ENCODE measurements at regions not wholly inside any gene's neighbourhood (a gene's known extent, or its start where the extent isn't known, plus 50 kb on each side); places are given as distances from the start of the nearest gene placed in this dataset.

GRCh38 chr5:175181331-175181730 is 262.7 kb downstream of the DRD1 start:
- TF ChIP-seq, protein P1, sequence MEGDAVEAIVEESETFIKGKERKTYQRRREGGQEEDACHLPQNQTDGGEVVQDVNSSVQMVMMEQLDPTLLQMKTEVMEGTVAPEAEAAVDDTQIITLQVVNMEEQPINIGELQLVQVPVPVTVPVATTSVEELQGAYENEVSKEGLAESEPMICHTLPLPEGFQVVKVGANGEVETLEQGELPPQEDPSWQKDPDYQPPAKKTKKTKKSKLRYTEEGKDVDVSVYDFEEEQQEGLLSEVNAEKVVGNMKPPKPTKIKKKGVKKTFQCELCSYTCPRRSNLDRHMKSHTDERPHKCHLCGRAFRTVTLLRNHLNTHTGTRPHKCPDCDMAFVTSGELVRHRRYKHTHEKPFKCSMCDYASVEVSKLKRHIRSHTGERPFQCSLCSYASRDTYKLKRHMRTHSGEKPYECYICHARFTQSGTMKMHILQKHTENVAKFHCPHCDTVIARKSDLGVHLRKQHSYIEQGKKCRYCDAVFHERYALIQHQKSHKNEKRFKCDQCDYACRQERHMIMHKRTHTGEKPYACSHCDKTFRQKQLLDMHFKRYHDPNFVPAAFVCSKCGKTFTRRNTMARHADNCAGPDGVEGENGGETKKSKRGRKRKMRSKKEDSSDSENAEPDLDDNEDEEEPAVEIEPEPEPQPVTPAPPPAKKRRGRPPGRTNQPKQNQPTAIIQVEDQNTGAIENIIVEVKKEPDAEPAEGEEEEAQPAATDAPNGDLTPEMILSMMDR (IDR thresholded peaks at IDR 0.05; ENCODE audit: borderline replicate concordance, control extremely low read depth, extremely low read depth, insufficient read depth, missing control alignments), result no peak
- DNase-seq (ENCODE audit: low spot score), result no peak
- in situ Hi-C loops (cut with MboI; ENCODE audit: low sequenced_read_pairs, unreplicated experiment), result no loop called here

GRCh38 chr5:175170899-175171298 is 273.1 kb downstream of the DRD1 start:
- TF ChIP-seq, protein P1 (IDR thresholded peaks at IDR 0.05; ENCODE audit: borderline replicate concordance, control extremely low read depth, extremely low read depth, insufficient read depth, missing control alignments), result no peak
- in situ Hi-C loops (cut with MboI; ENCODE audit: low sequenced_read_pairs, unreplicated experiment), result no loop called here
- DNase-seq (ENCODE audit: low spot score), result no peak

- no peak for DNase-seq (ENCODE audit: low spot score)
- in situ Hi-C loops (cut with MboI; ENCODE audit: low sequenced_read_pairs, unreplicated experiment), result no loop called here
- TF ChIP-seq, protein P1 (IDR thresholded peaks at IDR 0.05; ENCODE audit: borderline replicate concordance, control extremely low read depth, extremely low read depth, insufficient read depth, missing control alignments), result no peak
Measured at GRCh38 chr5:175168882-175169507, 275.0 kb downstream of the DRD1 start.

- no peak for DNase-seq (ENCODE audit: low spot score)
- in situ Hi-C loops (cut with MboI; ENCODE audit: low sequenced_read_pairs, unreplicated experiment), result no loop called here
- TF ChIP-seq, protein P1 (IDR thresholded peaks at IDR 0.05; ENCODE audit: borderline replicate concordance, control extremely low read depth, extremely low read depth, insufficient read depth, missing control alignments), result no peak
Measured at GRCh38 chr5:175166026-175166425, 278.0 kb downstream of the DRD1 start.

GRCh38 chr5:175163586-175164275 is 280.3 kb downstream of the DRD1 start:
- in situ Hi-C loops (cut with MboI; ENCODE audit: low sequenced_read_pairs, unreplicated experiment), result no loop called here
- TF ChIP-seq, protein P1 (IDR thresholded peaks at IDR 0.05; ENCODE audit: borderline replicate concordance, control extremely low read depth, extremely low read depth, insufficient read depth, missing control alignments), result no peak
- DNase-seq (ENCODE audit: low spot score), result no peak

GRCh38 chr5:175162036-175162435 is 281.9 kb downstream of the DRD1 start:
- in situ Hi-C loops (cut with MboI; ENCODE audit: low sequenced_read_pairs, unreplicated experiment), result no loop called here
- TF ChIP-seq, protein P1 (IDR thresholded peaks at IDR 0.05; ENCODE audit: borderline replicate concordance, control extremely low read depth, extremely low read depth, insufficient read depth, missing control alignments), result no peak
- no peak for DNase-seq (ENCODE audit: low spot score)

Measured in GM13976 (cell line).